ENCODE measurements at regions not wholly inside any gene's neighbourhood (a gene's known extent, or its start where the extent isn't known, plus 50 kb on each side); places are given as distances from the start of the nearest gene placed in this dataset.
A peak's percentile ranks its signal among the peaks of the same experiment; 100 is the strongest.
"Not testable (repeated sequence)": the region's sequence is repeated elsewhere in the genome, so short reads cannot be mapped to it uniquely, and the experiment has no call there.

- ChIA-PET POLR2A (interaction anchor here (0.7 to 1.2 kb wide), 4 partner anchors 9 to 806 kb away, joined by 3 read pairs; partner anchors contain the start of gene RRP15), CTCF (interaction anchor here (0.6 to 1.5 kb wide), 7 partner anchors 10 to 813 kb away, joined by 3 to 6 read pairs (median 4); no protein-coding TSS in a partner anchor)
- DNase-seq (ENCODE audit: unreplicated experiment): no peak
- peaks cover 33% of the 10 kb centered on the region for H3K4me1 Mint-ChIP-seq (ENCODE audit: insufficient read depth, unreplicated experiment)
- no peak overlapping the region for H3K27ac Mint-ChIP-seq (ENCODE audit: low read depth, unreplicated experiment)
- no TSS peak for BruUV-seq (replicated peaks)
- no peak overlapping the region for H3K4me3 Mint-ChIP-seq (ENCODE audit: unreplicated experiment)
- no peaks in the 10 kb centered on the region for H3K36me3 Mint-ChIP-seq (ENCODE audit: insufficient read depth, unreplicated experiment)
- H3K27me3 Mint-ChIP-seq (ENCODE audit: insufficient read depth, unreplicated experiment): no peaks in the 10 kb centered on the region
- intact Hi-C loops (cut with micrococcal nuclease): no loop called here
- peaks cover 9% of the 10 kb centered on the region for H3K9me3 Mint-ChIP-seq (ENCODE audit: unreplicated experiment)
- TF ChIP-seq CTCF (IDR thresholded peaks at IDR 0.05; ENCODE audit: unreplicated experiment): no peak
Observed at GRCh38 chr1:219090607-219091006, 83.1 kb upstream of the LYPLAL1 start.

- Mint-ChIP-seq H3K4me3 (ENCODE audit: unreplicated experiment) (no peak overlapping the region), H3K27me3 (ENCODE audit: insufficient read depth, unreplicated experiment) (no peaks in the 10 kb centered on the region), H3K36me3 (ENCODE audit: insufficient read depth, unreplicated experiment) (no peaks in the 10 kb centered on the region), H3K4me1 (ENCODE audit: insufficient read depth, unreplicated experiment) (peaks cover 28% of the 10 kb centered on the region), H3K9me3 (ENCODE audit: unreplicated experiment) (peaks cover 9% of the 10 kb centered on the region), H3K27ac (ENCODE audit: low read depth, unreplicated experiment) (no peak overlapping the region)
- no TSS peak for BruUV-seq (replicated peaks)
- intact Hi-C loops (cut with micrococcal nuclease): no loop called here
- peak; percentile 46 for DNase-seq (ENCODE audit: unreplicated experiment)
- ChIA-PET CTCF (interaction anchor here (0.7 kb wide), 2 partner anchors 17 to 457 kb away, joined by 3 to 5 read pairs; no protein-coding TSS in a partner anchor), POLR2A (no interaction called here)
- no peak for TF ChIP-seq CTCF (IDR thresholded peaks at IDR 0.05; ENCODE audit: unreplicated experiment)
Observed at GRCh38 chr1:219092206-219092605, 81.5 kb upstream of the LYPLAL1 start.

GRCh38 chr1:219099307-219099706, 74.4 kb upstream of the LYPLAL1 start:
- DNase-seq (ENCODE audit: unreplicated experiment): no peak
- no TSS peak for BruUV-seq (replicated peaks)
- no peaks in the 10 kb centered on the region for H3K9me3 Mint-ChIP-seq (ENCODE audit: unreplicated experiment)
- intact Hi-C loops (cut with micrococcal nuclease): no loop called here
- H3K27ac Mint-ChIP-seq (ENCODE audit: low read depth, unreplicated experiment): no peak overlapping the region
- ChIA-PET CTCF (no interaction called here), POLR2A (interaction anchor here (1.0 kb wide), 1 partner anchor 9 kb away, joined by 3 read pairs; no protein-coding TSS in a partner anchor)
- no peak overlapping the region for H3K4me3 Mint-ChIP-seq (ENCODE audit: unreplicated experiment)
- no peaks in the 10 kb centered on the region for H3K4me1 Mint-ChIP-seq (ENCODE audit: insufficient read depth, unreplicated experiment)
- no peaks in the 10 kb centered on the region for H3K27me3 Mint-ChIP-seq (ENCODE audit: insufficient read depth, unreplicated experiment)
- H3K36me3 Mint-ChIP-seq (ENCODE audit: insufficient read depth, unreplicated experiment): no peaks in the 10 kb centered on the region
- no peak for TF ChIP-seq CTCF (IDR thresholded peaks at IDR 0.05; ENCODE audit: unreplicated experiment)

- no peak for DNase-seq (ENCODE audit: unreplicated experiment)
- Mint-ChIP-seq H3K9me3 (ENCODE audit: unreplicated experiment) (no peaks in the 10 kb centered on the region), H3K27me3 (ENCODE audit: insufficient read depth, unreplicated experiment) (no peaks in the 10 kb centered on the region), H3K36me3 (ENCODE audit: insufficient read depth, unreplicated experiment) (no peaks in the 10 kb centered on the region), H3K27ac (ENCODE audit: low read depth, unreplicated experiment) (no peak overlapping the region), H3K4me1 (ENCODE audit: insufficient read depth, unreplicated experiment) (no peaks in the 10 kb centered on the region), H3K4me3 (ENCODE audit: unreplicated experiment) (no peak overlapping the region)
- TF ChIP-seq CTCF (IDR thresholded peaks at IDR 0.05; ENCODE audit: unreplicated experiment): no peak
- no TSS peak for BruUV-seq (replicated peaks)
- ChIA-PET POLR2A (interaction anchor here (1.0 kb wide), 1 partner anchor 10 kb away, joined by 3 read pairs; no protein-coding TSS in a partner anchor), CTCF (interaction anchor here (1.0 to 1.5 kb wide), 2 partner anchors 9 to 12 kb away, joined by 4 read pairs; no protein-coding TSS in a partner anchor)
- intact Hi-C loops (cut with micrococcal nuclease): no loop called here
Observed at GRCh38 chr1:219100059-219100458, 73.6 kb upstream of the LYPLAL1 start.

- BruUV-seq (replicated peaks); H3K4me1 Mint-ChIP-seq (ENCODE audit: insufficient read depth, unreplicated experiment); H3K36me3 Mint-ChIP-seq (ENCODE audit: insufficient read depth, unreplicated experiment); CTCF ChIA-PET; H3K27ac Mint-ChIP-seq (ENCODE audit: low read depth, unreplicated experiment); POLR2A ChIA-PET; H3K9me3 Mint-ChIP-seq (ENCODE audit: unreplicated experiment); intact Hi-C loops (cut with micrococcal nuclease); DNase-seq (ENCODE audit: unreplicated experiment); H3K4me3 Mint-ChIP-seq (ENCODE audit: unreplicated experiment); H3K27me3 Mint-ChIP-seq (ENCODE audit: insufficient read depth, unreplicated experiment): not testable (repeated sequence)
Observed at GRCh38 chr1:219102466-219102865, 71.2 kb upstream of the LYPLAL1 start.
